H9 (cell line): ENCODE measurements at regions not wholly inside any gene's neighbourhood (a gene's known extent, or its start where the extent isn't known, plus 50 kb on each side); places are given as distances from the start of the nearest gene placed in this dataset.

Experiments used
- DNase-seq: peaks from one replicate; pipeline ENCODE4 v3.0.0-alpha.2; 2017
- H2AFZ ChIP-seq: one replicate; pipeline ENCODE4 v1.6.1; 2013; ENCODE audit warnings: mild to moderate bottlenecking, low read length, control low read depth, moderate library complexity
- H2AK5ac ChIP-seq: 2 replicates; pipeline ENCODE4 v1.6.1; 2013; ENCODE audit warnings: low read length, control low read depth, mixed read lengths; ENCODE audit not compliant: insufficient read length
- H2BK120ac ChIP-seq: one replicate; pipeline ENCODE4 v1.6.1; 2013; ENCODE audit warnings: low read depth, mild to moderate bottlenecking, low read length, control low read depth, inconsistent platforms; ENCODE audit not compliant: poor library complexity, severe bottlenecking
- H2BK12ac ChIP-seq: 2 replicates; pipeline ENCODE4 v1.6.1; 2013; ENCODE audit warnings: low read length, control low read depth, mixed read lengths, low read depth; ENCODE audit not compliant: insufficient read length
- H2BK15ac ChIP-seq: 2 replicates; pipeline ENCODE4 v1.6.1; 2013; ENCODE audit warnings: low read depth, low read length, control low read depth
- H2BK20ac ChIP-seq: one replicate; pipeline ENCODE4 v1.6.1; 2013; ENCODE audit warnings: low read depth, mild to moderate bottlenecking, low read length, control low read depth, inconsistent platforms; ENCODE audit not compliant: poor library complexity, severe bottlenecking
- H2BK5ac ChIP-seq: 2 replicates; pipeline ENCODE4 v1.6.1; 2013; ENCODE audit warnings: low read length, control low read depth, mixed read lengths; ENCODE audit not compliant: insufficient read length
- H3K14ac ChIP-seq: 2 replicates; pipeline ENCODE4 v1.6.1; 2013; ENCODE audit warnings: low read length, control low read depth; ENCODE audit not compliant: insufficient read depth
- H3K18ac ChIP-seq: 2 replicates; pipeline ENCODE4 v1.6.1; 2013; ENCODE audit warnings: low read depth, mild to moderate bottlenecking, mixed read lengths, low read length, control low read depth; ENCODE audit not compliant: insufficient read length
- H3K23ac ChIP-seq: 2 replicates; pipeline ENCODE4 v1.6.1; 2013; ENCODE audit warnings: low read length, control low read depth, mixed read lengths, low read depth; ENCODE audit not compliant: insufficient read length
- H3K23me2 ChIP-seq: 2 replicates; pipeline ENCODE4 v1.6.1; 2013; ENCODE audit warnings: low read depth, mild to moderate bottlenecking, mixed read lengths, low read length, control low read depth; ENCODE audit not compliant: insufficient read length, poor library complexity, severe bottlenecking
- H3K27ac ChIP-seq: 2 replicates; pipeline ENCODE4 v1.5.1; 2013; ENCODE audit warnings: low read length, control low read depth, mixed read lengths, low read depth; ENCODE audit not compliant: insufficient read length
- H3K27me3 ChIP-seq: 2 replicates; pipeline ENCODE4 v1.6.1; 2013; ENCODE audit warnings: low read length, control low read depth, inconsistent platforms; ENCODE audit not compliant: insufficient read depth
- H3K4ac ChIP-seq: 2 replicates; pipeline ENCODE4 v1.6.1; 2013; ENCODE audit warnings: low read depth, mild to moderate bottlenecking, control low read depth, inconsistent platforms, low read length, moderate library complexity
- H3K4me1 ChIP-seq: 2 replicates; pipeline ENCODE4 v1.6.1; 2013; ENCODE audit warnings: low read length, control low read depth, inconsistent platforms; ENCODE audit not compliant: insufficient read depth
- H3K4me2 ChIP-seq: 2 replicates; pipeline ENCODE4 v1.6.1; 2013; ENCODE audit warnings: low read length, control low read depth, mixed read lengths; ENCODE audit not compliant: insufficient read length, insufficient read depth
- H3K56ac ChIP-seq: 2 replicates; pipeline ENCODE4 v1.6.1; 2013; ENCODE audit warnings: low read depth, mild to moderate bottlenecking, mixed read lengths, low read length, control low read depth; ENCODE audit not compliant: insufficient read length
- H3K79me1 ChIP-seq: 2 replicates; pipeline ENCODE4 v1.6.1; 2013; ENCODE audit warnings: low read depth, mild to moderate bottlenecking, moderate library complexity, low read length, control low read depth, inconsistent platforms; ENCODE audit not compliant: insufficient read depth, poor library complexity, severe bottlenecking
- H3K79me2 ChIP-seq: 2 replicates; pipeline ENCODE4 v1.6.1; 2013; ENCODE audit warnings: low read length, control low read depth, inconsistent platforms; ENCODE audit not compliant: insufficient read depth
- H3K9ac ChIP-seq: 2 replicates; pipeline ENCODE4 v1.6.1; 2013; ENCODE audit warnings: low read length, control low read depth, mixed read lengths; ENCODE audit not compliant: insufficient read length; ENCODE audit errors: extremely low read depth
- H3K9me3 ChIP-seq: one replicate; pipeline ENCODE4 v1.6.1; 2013; ENCODE audit warnings: low read depth, low read length, inconsistent platforms; ENCODE audit not compliant: control insufficient read depth
- H3T11ph ChIP-seq: one replicate; pipeline ENCODE4 v1.6.1; 2013; ENCODE audit warnings: mild to moderate bottlenecking, low read length, control low read depth, inconsistent platforms
- H4K20me1 ChIP-seq: one replicate; pipeline ENCODE4 v1.6.1; 2013; ENCODE audit not compliant: control insufficient read depth, insufficient read length, insufficient read depth
- H4K5ac ChIP-seq: 2 replicates; pipeline ENCODE4 v1.6.1; 2013; ENCODE audit warnings: low read depth, mild to moderate bottlenecking, mixed read lengths, low read length, control low read depth; ENCODE audit not compliant: insufficient read length
- H4K8ac ChIP-seq: replicated peaks from 2 replicates; pipeline ENCODE4 v1.6.1; 2013; ENCODE audit warnings: low read length, control low read depth, mixed read lengths, low read depth; ENCODE audit not compliant: insufficient read length
- H4K91ac ChIP-seq: 2 replicates; pipeline ENCODE4 v1.6.1; 2013; ENCODE audit warnings: low read depth, mild to moderate bottlenecking, moderate library complexity, mixed read lengths, low read length, control low read depth; ENCODE audit not compliant: insufficient read length
- H3K27ac Mint-ChIP-seq, 3 experiments: 2 replicates in 2 of 3; 3 replicates in 1 of 3; pipeline ENCODE4 v1.8.0; 2020 to 2021; ENCODE audit warnings: mixed read lengths in 3 of 3, mild to moderate bottlenecking in 1 of 3, moderate library complexity in 1 of 3
- H3K27me3 Mint-ChIP-seq: 2 replicates; pipeline ENCODE4 v1.8.0; 2021; ENCODE audit warnings: low read depth, mild to moderate bottlenecking, moderate library complexity, mixed read lengths
- H3K36me3 Mint-ChIP-seq, 3 experiments: 2 replicates in 2 of 3; 3 replicates in 1 of 3; pipeline ENCODE4 v1.8.0; 2020 to 2021; ENCODE audit warnings: low read depth in 3 of 3, mixed read lengths in 3 of 3; ENCODE audit not compliant: insufficient read depth in 1 of 3
- H3K4me1 Mint-ChIP-seq, 2 experiments: 2 replicates each; pipeline ENCODE4 v1.8.0; 2020; ENCODE audit warnings: mixed read lengths in 2 of 2
- H3K4me3 Mint-ChIP-seq, 2 experiments: 2 replicates in 1 of 2; 3 replicates in 1 of 2; pipeline ENCODE4 v1.8.0; 2020 to 2021; ENCODE audit warnings: mild to moderate bottlenecking in 2 of 2, mixed read lengths in 2 of 2, moderate library complexity in 1 of 2
- H3K9me3 Mint-ChIP-seq, 2 experiments: 2 replicates in 1 of 2; 3 replicates in 1 of 2; pipeline ENCODE4 v1.8.0; 2020; ENCODE audit warnings: mild to moderate bottlenecking in 2 of 2, mixed read lengths in 2 of 2, moderate library complexity in 1 of 2
- WGBS: extraction: QIAGEN DNeasy Blood & Tissue Kit; methylation state at CpG from one replicate; pipeline ENCODE4 v1.1.7; 2013; ENCODE audit warnings: missing lambda C conversion rate, low lambda C conversion rate, mixed read lengths; ENCODE audit not compliant: insufficient read length; ENCODE audit errors: extremely low coverage; 5-methylcytosine and 5-hydroxymethylcytosine counted together
- TF ChIP-seq, protein P1 (sequence below): fragments of 200-600 bp; sonication (generic); conservative IDR thresholded peaks from 3 replicates; pipeline ENCODE4 v1.8.0; 2021; ENCODE audit warnings: antibody characterized with exemption, mild to moderate bottlenecking

DNA sequence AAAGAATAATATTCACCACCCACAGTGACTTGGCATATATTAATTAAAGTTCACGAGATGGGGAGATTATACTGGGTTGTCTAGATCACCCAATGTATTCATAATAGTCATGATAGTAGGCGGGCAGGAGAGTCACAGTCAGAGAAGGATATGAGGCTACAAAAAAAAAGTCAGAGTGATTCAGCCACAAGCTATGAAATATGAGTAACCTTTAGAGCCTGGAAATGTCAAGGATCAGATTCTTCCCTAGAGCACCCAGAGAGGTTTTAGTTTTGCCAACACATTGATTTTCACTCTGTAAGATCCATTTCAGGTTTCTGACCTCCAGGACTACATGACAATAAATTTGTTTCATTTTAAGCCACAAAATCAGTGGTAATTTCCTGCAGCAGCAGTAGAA lies 501.9 kb downstream of the GABRG1 start:
- no peaks in the 10 kb centered on the region for H3K27me3 ChIP-seq
- H2BK12ac ChIP-seq: no peak overlapping the region
- no peak overlapping the region for H2BK120ac ChIP-seq
- no peaks in the 10 kb centered on the region for H3K23me2 ChIP-seq
- H3K4me2 ChIP-seq: no peak overlapping the region
- no peak overlapping the region for H2BK15ac ChIP-seq
- TF ChIP-seq, protein P1, sequence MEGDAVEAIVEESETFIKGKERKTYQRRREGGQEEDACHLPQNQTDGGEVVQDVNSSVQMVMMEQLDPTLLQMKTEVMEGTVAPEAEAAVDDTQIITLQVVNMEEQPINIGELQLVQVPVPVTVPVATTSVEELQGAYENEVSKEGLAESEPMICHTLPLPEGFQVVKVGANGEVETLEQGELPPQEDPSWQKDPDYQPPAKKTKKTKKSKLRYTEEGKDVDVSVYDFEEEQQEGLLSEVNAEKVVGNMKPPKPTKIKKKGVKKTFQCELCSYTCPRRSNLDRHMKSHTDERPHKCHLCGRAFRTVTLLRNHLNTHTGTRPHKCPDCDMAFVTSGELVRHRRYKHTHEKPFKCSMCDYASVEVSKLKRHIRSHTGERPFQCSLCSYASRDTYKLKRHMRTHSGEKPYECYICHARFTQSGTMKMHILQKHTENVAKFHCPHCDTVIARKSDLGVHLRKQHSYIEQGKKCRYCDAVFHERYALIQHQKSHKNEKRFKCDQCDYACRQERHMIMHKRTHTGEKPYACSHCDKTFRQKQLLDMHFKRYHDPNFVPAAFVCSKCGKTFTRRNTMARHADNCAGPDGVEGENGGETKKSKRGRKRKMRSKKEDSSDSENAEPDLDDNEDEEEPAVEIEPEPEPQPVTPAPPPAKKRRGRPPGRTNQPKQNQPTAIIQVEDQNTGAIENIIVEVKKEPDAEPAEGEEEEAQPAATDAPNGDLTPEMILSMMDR: no peak
- H3K4ac ChIP-seq: no peak overlapping the region
- no peaks in the 10 kb centered on the region for H3K79me2 ChIP-seq
- Mint-ChIP-seq H3K9me3 (no peaks in the 10 kb centered on the region), H3K36me3 (no peaks in the 10 kb centered on the region), H3K4me3 (no peak overlapping the region), H3K4me1 (no peaks in the 10 kb centered on the region), H3K27me3 (no peaks in the 10 kb centered on the region), H3K27ac (no peak overlapping the region)
- no CpG with 5 or more reads among the region's 2 CpGs for WGBS
- H2AK5ac ChIP-seq: no peak overlapping the region
- no peak overlapping the region for H2BK20ac ChIP-seq
- no peak overlapping the region for H3K14ac ChIP-seq
- no peaks in the 10 kb centered on the region for H3K79me1 ChIP-seq
- H3T11ph ChIP-seq: no peak overlapping the region
- no peaks in the 10 kb centered on the region for H4K20me1 ChIP-seq
- no peaks in the 10 kb centered on the region for H3K4me1 ChIP-seq
- no peak overlapping the region for H3K27ac ChIP-seq
- no peak overlapping the region for H4K91ac ChIP-seq
- no peak overlapping the region for H3K23ac ChIP-seq
- no peaks in the 10 kb centered on the region for H3K9me3 ChIP-seq
- no peak overlapping the region for H3K9ac ChIP-seq
- DNase-seq: no peak
- H3K18ac ChIP-seq: no peak overlapping the region
- no peak overlapping the region for H4K8ac ChIP-seq
- H4K5ac ChIP-seq: no peak overlapping the region
- H2AFZ ChIP-seq: no peak overlapping the region
- no peak overlapping the region for H3K56ac ChIP-seq
- H2BK5ac ChIP-seq: no peak overlapping the region
